ENCODE measurements at regions not wholly inside any gene's neighbourhood (a gene's known extent, or its start where the extent isn't known, plus 50 kb on each side); places are given as distances from the start of the nearest gene placed in this dataset.

DNA sequence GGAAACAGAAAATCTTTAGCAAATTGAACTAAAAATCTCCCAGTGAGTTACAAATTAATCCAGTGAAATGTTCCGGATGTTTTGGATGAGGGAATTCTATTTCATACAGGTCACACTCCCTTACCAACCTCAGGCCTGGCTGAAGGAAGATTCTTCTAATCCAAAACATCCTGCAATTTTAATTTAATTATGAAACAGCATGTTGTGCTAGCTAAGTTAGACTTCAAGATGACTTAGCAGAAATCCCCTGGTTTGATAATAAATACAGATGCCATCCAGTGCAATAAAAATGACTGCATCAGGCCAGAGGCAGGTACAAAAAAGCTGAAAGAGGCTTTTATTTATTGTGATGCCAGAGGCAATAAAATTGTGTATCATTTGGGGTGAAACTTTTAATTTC is 96.7 kb upstream of the CLDN10 start:
- no peak for DNase-seq

DNA sequence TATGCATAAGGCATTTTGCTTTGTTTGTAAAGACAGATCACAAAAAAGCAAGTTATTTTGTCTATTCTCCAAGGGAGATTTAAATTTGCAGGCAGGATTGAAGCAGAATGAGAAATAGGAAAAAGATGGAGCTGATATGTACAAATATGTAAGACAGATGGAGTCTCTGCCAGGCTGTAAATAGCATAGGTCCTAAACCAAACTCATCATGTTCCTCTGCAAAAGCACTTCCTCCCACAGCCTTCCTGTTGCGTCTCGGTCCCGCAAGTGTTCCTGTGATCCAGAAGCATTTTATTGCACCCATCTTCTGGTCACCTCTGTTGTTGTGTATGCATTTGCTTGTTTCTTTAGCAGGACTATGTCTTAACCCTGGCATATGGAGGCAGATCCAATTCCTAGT is 95.7 kb upstream of the CLDN10 start:
- peak; percentile 29 for DNase-seq

DNA sequence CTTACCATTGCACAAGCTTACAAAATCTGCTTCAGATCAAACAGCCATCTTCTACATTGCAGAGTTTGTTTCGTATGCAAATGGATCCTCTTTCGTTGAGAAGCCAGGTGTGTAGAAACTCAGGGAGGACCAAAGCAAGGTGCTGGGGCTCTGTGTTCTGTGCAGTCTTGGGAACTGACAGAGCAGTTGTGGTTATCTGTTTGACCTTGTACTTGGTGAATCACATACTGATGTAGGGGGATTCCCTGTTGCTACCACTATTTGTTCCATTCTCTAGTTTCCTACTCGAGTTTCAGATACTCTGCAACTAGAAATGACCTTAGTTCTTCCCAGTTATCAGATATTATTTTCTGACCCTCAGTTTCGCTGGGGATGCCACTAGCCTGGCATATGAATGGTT is 95.2 kb upstream of the CLDN10 start:
- DNase-seq = no peak

DNA sequence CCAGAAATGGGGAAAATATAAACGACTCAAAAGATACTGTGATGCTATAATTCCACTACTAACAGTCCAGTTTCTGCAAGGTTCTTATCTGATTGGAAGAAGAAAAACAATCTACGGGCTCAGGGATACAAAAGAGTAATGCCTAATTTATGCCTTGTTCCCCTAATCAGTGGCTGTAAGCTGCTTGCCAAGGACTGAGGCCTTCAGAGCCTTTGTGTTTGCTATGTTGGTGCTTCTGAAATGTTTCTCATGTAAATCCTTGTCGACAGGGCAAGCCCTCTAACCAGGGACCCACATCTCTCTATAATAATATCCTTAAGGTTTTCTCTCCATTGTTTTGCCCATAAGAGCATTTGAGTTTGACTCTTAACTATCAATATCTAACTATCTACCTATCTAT is 89.7 kb upstream of the CLDN10 start:
- DNase-seq = no peak

DNA sequence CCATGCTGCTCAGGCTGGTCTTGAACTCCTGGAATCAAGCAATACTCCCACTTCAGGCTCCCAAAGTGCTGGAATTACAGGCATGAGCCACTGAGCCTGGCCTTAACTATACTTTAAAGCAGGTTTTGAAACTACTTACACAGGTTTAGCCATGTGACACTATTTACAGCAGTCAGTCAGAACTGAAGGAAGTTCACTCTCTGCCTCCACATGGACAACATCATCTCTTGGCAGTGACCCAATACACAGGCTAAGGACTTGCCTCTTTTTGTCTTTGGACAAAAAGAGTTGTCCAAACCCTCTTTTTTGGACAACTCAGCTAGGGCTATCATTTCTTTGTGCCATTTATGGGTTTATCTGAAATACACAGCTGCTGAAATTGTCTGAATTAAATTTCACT is 89.0 kb upstream of the CLDN10 start:
- no peak for DNase-seq

DNA sequence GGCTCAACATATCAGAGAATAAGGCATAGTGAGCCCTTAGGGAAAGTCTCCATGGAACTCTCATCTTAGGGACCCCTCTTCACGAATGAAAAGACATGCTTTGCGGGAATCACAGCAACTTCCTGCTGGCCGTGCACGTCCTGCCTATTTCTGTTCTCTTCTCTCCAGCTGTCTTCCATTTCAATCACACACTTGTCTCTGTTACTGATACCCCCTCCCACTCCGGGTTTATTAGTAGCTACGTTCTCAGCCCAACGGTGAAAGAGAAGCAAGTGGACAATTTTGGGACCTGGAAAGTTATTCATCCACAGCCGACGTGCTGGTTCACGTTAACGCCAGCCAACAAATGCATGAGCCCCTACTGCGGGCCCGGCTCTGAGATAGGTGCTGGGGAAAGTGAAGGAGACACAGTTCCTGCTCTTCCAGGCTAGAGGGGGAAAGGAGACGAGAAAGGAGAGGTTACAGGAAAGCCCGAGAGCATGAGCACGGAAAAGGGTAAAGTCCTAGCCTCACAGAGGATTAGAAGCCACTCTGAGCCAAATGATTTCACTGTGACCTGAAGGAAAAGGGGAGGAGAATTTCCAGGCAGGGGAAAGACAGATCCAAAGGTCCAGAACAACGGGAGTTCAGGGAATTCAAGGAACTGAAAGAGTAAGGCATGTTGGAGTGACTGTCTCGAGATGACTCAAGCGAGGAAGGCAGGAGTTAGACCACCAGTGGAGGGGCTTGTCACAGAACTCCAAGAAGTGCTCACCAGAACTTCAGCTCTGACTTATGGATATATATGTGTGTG is 81.8 kb upstream of the CLDN10 start:
- no peak for DNase-seq

DNA sequence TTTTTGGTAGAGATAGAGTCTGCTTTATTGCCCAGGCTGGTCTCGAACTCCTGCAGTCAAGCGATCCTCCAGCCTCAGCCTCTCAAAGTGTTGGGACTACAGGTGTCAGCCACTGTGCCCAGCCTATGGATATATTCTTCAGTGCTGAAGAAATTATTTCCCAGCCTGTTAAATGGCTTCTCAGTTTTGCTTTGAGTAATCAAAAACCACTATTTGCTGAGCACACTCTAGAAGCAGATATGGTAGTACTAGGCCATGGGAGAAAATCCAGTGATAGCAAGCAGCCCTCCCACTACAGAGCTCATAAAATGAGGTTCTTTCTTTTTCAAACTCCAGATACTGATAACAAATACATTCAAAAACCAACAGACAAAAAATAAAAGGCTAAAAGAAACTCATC is 80.6 kb upstream of the CLDN10 start:
- DNase-seq = no peak

DNA sequence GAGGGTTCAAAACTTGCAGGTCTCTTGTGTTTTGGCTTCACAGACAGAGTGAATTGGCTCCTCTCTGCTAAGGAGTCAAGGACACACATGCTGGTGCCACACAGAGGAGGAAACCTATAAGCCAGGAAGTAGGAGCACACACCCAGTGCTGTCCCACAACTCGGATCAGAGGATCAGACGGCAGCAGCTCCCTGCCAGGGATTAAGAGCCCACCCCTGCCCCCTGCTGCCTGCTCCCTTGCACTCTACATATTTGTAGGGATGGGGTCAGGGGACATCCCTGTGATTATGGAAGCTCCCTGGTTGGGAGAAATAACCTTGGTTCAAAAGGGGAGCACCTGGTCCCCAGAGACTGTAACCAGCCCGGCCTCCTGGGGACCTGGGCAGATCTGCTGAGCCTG is 77.5 kb upstream of the CLDN10 start:
- no peak for DNase-seq

DNA sequence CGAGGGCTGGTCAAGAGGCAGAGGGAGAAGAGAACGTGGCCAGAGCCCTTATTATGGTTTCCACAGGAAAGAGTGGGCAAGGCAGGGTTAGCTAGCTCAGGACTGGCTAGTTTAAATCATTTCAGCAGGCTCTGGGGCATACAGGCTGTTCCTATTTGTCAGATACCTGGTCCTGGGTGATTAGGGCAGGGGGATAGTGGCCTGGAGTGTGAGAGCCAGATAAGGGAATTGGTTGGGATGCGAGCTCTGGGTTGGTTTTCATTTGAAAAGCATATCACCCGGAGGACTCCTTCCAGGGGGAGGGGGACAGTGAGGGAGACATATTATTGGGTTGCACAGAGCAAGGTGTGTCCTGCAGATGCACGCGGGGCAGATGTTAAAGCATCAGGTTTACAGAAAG is 75.3 kb upstream of the CLDN10 start:
- no peak for DNase-seq

DNA sequence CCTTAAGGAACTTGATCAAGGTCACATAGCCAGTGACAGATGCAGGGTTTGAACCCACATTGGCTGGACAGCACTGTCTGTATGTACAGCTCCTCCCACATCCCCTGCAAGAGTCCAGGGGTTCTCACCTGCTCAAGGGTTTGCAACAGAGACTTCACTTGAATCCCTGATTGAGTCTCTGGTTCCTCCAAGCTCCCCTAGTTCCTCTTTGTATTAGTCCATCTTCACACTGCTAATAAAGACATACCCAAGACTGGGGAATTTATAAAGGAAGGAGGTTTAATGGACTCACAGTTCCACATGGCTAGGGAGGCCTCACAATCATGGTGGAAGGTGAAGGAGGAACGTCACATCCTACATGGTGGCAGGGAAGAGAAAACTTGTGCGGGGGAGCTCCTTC is 72.8 kb upstream of the CLDN10 start:
- no peak for DNase-seq

DNA sequence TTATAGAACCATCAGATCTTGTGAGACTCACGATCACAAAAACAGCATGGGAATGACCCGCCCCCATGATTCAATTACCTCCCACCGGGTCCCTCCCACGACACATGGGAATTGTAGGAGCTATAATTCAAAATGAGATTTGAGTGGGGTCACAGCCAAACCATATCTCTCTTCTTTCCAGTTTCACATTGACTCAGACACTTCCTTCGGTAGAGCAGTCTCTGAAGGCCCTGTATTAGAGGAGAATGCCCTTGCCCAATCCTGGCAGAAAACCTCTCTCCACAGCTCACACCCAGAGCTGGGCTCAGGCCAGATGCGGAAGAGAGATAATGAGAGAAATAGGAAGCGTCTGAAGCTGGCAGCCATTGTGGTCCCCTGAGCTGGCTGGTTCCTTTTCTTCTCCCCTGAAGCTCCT is 72.4 kb upstream of the CLDN10 start:
- DNase-seq = peak; percentile 95

DNA sequence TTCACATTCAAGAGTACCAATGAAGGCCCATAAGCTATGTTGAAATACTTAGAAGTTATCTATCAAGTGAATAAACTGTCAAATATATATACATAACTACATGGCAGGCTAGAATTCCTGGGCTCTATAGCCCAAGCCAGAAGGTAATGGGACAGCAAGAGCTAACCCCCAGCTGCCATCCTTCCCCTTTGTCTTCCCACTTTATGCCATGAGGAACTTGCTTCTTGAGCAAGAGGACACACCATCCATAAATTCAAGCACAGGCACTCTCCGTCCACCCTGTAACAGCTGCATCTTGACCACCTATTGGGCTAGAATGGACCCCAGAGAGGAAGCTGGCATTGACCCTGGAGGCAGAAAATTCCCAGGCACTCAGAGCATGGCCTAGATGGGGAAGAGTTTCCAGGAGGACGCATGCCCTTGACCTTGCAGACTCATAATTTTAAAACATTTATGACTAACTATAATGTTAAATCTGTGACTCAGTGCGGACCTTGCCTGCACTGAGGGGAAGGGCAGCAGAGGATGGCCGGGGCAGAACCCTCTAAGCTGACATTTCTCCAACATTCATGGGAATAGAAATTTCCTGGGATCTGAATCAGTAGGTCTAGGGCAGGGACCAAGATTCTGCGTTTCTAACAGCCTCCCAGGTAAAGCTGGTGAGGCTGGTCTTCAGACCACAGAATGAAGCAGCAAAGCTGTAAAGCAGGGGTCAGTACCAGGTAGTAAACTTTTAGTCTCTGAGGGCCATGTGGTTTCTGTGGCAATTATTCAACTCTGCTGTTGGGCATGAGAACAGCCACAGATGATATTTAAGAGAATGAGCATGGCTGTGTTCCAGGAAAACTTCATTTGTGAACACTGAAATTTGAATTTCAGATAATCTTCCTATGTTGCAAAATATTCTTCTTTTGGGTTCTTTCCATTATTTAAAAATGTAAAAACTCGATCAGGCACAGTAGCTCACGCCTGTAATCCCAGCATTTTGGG is 71.4 kb upstream of the CLDN10 start:
- DNase-seq = no peak

DNA sequence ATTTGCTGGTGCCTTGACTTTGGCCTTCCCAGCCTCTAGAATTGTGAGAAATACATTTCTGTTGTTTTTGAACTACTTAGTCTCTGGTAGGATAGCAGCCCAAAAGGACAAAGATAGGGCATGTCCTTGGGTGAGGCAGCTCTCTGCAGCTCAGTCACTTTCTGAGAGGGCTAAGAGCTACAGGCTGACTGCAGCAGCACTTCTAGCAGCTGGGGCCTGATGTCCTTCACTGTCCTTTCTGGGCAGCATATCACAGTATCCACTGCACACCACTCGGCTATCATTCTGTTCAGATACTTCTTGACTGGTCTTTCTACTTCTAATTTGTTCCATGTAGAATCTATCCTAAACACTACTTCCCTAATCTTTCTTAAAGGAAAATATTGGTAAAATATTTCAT is 68.5 kb upstream of the CLDN10 start:
- DNase-seq = no peak

DNA sequence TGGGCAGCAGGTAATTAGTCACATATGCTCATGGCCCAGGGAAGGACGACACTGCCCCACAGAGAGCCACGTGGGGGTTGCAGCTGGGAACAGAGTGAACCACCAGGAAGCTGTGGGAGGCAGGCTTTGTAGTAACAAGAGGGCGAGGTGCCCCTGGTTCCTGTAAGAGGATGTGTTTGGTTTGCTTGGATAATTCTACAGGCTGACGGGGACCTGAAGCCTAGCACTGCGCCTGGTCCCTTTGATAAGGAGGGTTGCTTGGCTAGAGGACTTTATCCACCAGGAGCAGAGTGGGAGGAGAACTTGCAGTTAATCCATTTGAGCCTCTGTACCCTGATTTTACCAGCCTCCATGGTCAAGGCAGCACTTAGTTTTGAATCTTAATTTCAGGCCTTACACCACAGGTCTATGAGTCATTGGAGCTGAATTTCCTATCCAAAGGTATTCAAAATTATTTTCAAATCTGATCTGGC is 67.4 kb upstream of the CLDN10 start:
- no peak for DNase-seq

DNA sequence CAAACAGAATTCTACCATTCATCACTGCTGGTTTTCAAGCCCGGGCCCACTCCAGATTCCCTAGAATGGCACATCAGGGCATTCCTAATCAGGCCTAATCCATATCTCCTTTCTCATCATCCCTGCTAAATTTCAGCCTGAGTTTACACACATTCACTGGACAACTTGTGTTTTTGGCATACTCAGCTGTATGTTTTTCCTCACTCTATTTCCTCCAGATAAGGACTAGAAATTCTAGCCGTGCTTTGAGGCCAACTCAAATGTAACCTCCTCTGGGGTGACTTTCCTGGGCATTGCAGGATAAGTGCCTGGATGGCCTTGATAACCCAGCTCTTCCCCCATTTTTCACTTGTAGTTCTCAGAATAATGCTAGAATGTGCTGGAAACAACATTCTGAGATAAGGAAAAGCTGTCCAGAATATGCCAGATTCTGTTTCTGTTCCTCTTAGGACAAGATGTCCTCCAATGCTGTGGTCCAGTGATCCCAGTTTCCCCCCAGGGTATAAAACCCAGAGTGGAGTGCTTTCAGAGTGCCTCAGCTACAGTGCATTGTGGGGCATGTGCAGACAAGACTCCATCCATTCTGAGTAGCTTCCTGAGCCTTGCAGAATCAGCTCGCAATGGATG is 66.9 kb upstream of the CLDN10 start:
- no peak for DNase-seq

DNA sequence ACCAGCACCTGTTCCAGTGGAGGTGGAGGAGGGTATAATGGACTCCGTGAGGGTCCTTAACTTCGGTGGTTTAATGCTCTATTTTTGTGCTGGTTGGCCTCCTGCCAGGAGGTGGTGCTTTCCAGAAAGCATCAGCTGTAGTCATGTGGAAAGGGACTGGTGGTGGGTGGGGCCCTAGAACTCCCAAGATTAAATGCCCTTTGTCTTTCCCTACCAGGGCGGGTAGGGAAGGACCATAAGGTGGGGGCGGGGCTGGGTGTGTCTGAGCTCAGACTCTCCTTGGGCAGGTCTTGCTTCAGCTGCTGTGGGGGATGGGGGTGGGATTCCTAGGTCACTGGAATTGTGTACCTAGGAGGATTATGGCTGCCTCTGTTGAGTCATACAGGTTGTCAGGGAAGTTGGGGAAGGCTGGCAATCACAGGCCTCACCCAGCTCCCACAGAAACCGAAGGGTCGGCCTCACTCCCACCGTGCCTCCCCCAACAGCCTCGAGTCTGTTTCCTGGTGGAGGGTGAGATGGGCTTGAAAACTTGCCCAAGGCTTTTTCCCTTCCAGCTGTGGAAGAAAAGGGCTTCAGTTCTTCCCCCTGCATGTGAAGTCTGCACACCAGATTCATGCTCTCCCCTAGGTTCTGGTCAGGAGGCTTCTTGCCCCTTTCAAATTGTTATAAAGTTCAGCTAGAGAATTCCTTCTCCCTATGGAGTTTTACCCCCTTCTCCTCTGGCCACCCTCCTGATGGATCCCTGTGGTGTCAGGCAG is 60.3 kb upstream of the CLDN10 start:
- DNase-seq = no peak

DNA sequence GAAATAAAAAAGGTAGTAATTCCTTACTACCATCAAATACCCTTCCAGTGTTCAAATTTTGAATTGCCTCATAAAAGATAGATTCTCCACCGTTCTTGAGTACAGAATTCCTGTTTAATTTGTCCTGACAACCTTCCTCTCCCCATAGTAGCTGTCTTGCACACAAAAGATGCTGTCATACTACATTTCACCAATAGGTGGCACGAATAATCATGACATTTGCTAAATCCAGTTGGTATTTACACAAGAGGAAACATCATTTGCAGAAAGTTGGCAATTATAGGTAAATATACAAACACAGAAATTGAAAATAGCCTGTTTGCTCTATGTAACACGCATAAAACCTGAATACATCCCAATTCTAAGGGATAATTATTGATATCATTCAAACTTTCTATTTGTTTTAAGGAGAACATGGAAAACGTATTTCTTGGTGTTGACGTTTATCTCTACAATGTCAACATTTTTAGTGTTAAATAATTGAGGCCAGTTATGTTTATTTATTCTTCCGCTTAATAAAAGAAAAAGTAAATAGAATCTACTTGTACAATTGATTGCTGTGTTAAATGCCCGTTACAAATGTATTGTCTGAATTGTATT is 58.3 kb upstream of the CLDN10 start:
- DNase-seq = peak; percentile 67

DNA sequence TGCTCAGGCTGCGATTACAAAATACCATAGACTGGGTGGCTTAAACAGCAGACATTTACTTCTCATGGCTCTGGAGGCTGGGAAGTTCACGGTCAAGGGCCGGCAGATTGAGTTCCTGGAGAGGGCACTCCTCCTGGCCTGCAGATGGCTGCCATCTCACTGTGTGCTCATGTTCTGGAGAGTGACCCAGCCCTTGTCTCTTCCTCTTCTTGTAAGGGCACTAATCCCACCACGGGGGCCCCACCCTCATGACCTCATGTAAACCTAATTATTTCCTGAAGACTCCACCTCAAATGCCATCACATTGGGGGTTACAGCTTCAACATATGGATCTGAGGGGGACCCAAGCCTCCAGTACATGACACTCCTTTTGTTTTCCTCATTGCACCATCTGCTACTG is 56.0 kb upstream of the CLDN10 start:
- DNase-seq = no peak

DNA sequence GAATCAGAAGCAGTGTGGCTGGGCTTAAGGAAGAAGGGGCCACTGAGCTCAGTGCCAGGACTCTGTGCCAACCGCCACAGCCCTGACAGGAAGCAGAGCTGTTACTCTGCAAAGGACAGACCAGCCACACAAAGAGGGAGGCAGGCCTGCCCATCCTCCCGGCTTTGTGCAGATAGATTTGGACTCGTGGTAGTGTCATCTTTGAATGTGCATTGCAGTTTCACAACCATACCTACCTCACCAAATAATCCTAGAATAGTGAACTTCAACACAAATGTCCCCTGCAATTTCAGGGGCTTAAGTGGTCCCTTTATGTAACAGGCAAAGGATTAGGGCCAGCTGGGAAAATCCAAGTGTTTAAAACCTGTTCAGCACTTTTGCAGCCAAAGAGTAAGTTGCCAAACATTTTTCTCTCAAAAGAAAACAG is 55.1 kb upstream of the CLDN10 start:
- peak; percentile 83 for DNase-seq

DNA sequence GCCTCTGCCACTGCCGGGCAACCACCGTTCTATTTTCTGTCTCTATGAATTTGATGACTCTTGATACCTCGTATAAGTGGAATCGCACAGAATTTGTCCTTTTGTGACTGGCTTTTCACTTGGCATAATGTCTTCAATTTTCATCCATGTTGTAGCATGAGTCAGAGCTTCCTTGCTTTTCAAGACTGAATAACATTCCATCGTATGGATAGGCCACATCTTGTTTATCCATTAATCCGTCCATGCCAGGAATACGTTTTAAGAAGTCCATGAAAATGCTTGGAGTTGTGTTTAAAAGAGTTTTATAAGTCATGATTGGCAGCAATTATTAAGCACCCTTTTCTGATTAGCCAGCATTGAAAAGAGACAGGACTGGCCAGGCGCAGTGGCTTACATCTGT is 53.6 kb upstream of the CLDN10 start:
- no peak for DNase-seq

DNA sequence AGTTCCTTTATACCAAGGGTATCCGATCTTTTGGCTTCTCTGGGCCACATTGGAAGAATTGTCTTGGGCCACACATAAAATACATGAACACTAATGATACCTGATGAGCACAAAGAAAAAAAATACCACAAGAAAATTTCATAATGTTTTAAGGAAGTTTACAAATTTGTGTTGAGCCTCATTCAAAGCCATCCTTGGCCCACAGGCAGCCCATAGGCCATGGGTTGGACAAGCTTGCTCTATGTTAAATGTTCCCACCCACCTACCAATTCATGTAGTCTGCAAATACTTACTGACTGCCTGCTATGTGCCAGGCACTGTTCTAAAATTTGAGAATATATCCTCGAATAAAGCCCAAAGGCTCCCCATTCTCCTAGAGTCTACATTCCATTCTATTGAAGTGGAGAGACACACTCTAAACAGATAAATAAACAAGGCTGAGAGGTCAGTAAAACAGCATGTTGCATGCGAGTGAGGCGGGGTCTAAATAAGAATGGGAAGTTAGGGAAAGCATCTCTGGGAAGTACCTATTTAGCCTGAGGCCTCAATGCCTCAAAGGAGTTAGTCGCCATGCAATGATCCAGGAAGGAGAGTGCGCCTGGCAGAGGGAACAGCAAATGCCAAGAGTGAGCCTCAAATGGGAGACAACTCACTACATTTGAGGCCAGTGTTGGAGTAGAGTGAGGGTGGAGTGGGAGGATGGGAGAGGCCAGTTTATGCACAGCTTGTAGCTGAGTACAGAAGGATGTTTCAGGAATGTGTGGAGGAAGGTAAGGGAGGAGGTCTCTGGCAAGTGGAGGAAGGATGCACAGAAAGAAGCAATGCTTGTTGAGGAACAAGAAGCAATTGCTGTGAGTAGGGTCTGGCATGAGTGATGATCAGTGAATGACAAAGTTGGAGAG is 52.5 kb upstream of the CLDN10 start:
- no peak for DNase-seq

Measured in GDM1 (cell line).